ENCODE measurements at regions not wholly inside any gene's neighbourhood (a gene's known extent, or its start where the extent isn't known, plus 50 kb on each side); places are given as distances from the start of the nearest gene placed in this dataset.

DNA sequence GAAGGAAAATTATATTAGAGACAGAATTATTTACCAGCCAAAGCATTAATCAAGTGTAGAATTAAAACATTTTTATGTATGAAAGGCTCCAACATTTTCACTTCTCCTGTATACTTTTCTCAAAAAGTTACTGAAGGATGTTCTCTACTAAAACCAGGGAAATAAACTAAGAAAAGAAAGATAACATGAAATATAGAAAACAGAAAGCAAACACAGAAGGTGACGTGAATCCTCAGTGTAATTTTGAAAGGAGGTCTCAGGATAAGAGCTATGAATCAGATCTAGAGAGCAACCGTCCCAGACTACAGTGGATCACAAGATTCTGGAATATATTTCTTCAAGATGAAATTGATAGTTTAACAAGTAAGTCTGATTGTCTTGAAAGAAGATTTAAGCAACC lies 144.5 kb downstream of the CYSLTR2 start:
- no peak for TF ChIP-seq CTCF (IDR thresholded peaks at IDR 0.05)
- ChIA-PET CTCF (no interaction called here), POLR2A (no interaction called here)
- Histone ChIP-seq H3K4me1 (ENCODE audit: insufficient read depth, low read length) (no peaks in the 10 kb centered on the region), H3K9me3 (ENCODE audit: control insufficient read depth in 1 of 2, insufficient read depth in 1 of 2, low read length in 2 of 2) (no peaks in the 10 kb centered on the region), H3K27me3 (ENCODE audit: control insufficient read depth in 1 of 2, insufficient read depth in 2 of 2, low read length in 2 of 2) (no peaks in the 10 kb centered on the region), H3K36me3 (ENCODE audit: insufficient read depth, low read length) (no peaks in the 10 kb centered on the region), H3K27ac (ENCODE audit: low read depth in 1 of 2, low read length in 2 of 2) (no peak overlapping the region), H3K4me3 (ENCODE audit: low read length) (no peak overlapping the region)
- H3K4me1 Mint-ChIP-seq (ENCODE audit: low read depth) = no peaks in the 10 kb centered on the region
- intact Hi-C loops (cut with DNase I, micrococcal nuclease) = no loop called here
- no peak overlapping the region for H3K27ac Mint-ChIP-seq
- H3K4me3 Mint-ChIP-seq = no peak overlapping the region
- H3K36me3 Mint-ChIP-seq (ENCODE audit: low read depth) = no peaks in the 10 kb centered on the region
- H3K9me3 Mint-ChIP-seq = no peaks in the 10 kb centered on the region
- ATAC-seq (ENCODE audit: poor library complexity) (no peak), DNase-seq (no peak)
- H3K27me3 Mint-ChIP-seq = no peaks in the 10 kb centered on the region

DNA sequence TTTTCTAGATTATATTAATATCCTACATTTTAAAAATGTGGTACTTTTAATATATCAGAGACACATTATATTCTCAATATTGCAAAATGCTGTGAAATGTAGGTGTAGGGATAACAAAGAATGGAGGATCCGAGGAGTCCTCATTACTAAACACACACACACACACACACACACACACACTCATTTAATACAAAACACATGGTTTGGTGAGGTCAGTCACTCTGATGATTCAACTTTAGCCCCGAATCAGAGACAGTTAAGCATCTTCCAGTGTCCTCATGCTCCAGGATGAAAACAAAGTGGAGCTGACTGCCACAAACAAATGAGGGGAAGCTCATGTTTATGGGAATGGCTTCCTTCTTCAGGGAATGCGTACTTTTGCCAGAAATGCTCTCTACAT lies 147.5 kb downstream of the CYSLTR2 start:
- Mint-ChIP-seq H3K9me3 (no peaks in the 10 kb centered on the region), H3K27ac (no peak overlapping the region), H3K4me1 (ENCODE audit: low read depth) (peaks cover 17% of the 10 kb centered on the region), H3K36me3 (ENCODE audit: low read depth) (no peaks in the 10 kb centered on the region), H3K27me3 (no peaks in the 10 kb centered on the region), H3K4me3 (no peak overlapping the region)
- CTCF ChIA-PET = no interaction called here
- POLR2A ChIA-PET = interaction anchor here (0.7 kb wide), 1 partner anchor 180 kb away, joined by 3 read pairs; no protein-coding TSS in a partner anchor
- no peak overlapping the region for H3K4me3 ChIP-seq (ENCODE audit: low read length)
- intact Hi-C loops (cut with DNase I, micrococcal nuclease) = no loop called here
- no peaks in the 10 kb centered on the region for H3K27me3 ChIP-seq (ENCODE audit: control insufficient read depth in 1 of 2, insufficient read depth in 2 of 2, low read length in 2 of 2)
- H3K27ac ChIP-seq (ENCODE audit: low read depth in 1 of 2, low read length in 2 of 2) = no peak overlapping the region
- H3K36me3 ChIP-seq (ENCODE audit: insufficient read depth, low read length) = no peaks in the 10 kb centered on the region
- TF ChIP-seq CTCF (IDR thresholded peaks at IDR 0.05) = no peak
- DNase-seq (no peak), ATAC-seq (ENCODE audit: poor library complexity) (no peak)
- no peaks in the 10 kb centered on the region for H3K9me3 ChIP-seq (ENCODE audit: control insufficient read depth in 1 of 2, insufficient read depth in 1 of 2, low read length in 2 of 2)
- H3K4me1 ChIP-seq (ENCODE audit: insufficient read depth, low read length) = peaks cover 16% of the 10 kb centered on the region

DNA sequence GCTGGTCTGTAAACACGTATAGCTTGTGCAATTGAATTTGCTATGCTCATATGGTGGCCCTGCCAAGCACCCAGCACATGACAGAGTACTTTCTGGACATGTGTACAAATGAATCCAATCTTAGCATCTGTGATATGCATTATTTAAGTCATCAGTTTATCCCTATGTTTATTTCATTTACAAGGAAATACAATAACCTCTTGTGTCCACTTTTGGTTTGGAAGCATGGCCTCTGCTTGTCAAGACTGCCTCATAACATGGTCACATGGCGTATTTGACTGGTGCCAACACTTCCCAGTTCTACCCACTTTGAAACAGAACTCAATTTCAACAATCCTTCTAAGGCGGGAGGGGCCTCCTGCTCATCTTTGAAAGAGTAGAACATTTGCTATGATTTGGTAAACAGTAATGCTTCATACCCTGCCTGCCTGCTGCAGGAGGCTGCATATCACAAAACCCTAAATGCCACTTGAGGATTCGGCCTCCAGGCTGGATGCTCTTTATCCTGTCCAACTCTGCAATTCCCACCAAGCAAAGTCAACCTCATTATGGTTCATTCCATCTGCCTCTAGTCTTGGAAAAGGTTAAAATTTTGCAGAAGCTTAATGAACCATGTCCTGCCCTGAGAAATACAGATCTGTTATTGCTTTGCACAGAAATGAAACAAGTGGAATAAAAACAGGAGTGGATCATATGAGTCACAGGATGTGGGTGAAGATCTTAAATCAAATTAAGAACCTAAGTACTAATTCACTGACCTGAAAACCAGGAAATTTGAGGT lies 151.3 kb downstream of the CYSLTR2 start:
- peaks cover 23% of the 10 kb centered on the region for H3K4me1 Mint-ChIP-seq (ENCODE audit: low read depth)
- ATAC-seq (ENCODE audit: poor library complexity) (peak; percentile 51), DNase-seq (peak in 1 of 14 experiments; percentile 64)
- Histone ChIP-seq H3K4me3 (ENCODE audit: low read length) (no peak overlapping the region), H3K27ac (ENCODE audit: low read depth in 1 of 2, low read length in 2 of 2) (peak overlapping the region in 1 of 2 donors; percentile 50), H3K36me3 (ENCODE audit: insufficient read depth, low read length) (no peaks in the 10 kb centered on the region), H3K4me1 (ENCODE audit: insufficient read depth, low read length) (peaks cover 18% of the 10 kb centered on the region), H3K27me3 (ENCODE audit: control insufficient read depth in 1 of 2, insufficient read depth in 2 of 2, low read length in 2 of 2) (no peaks in the 10 kb centered on the region), H3K9me3 (ENCODE audit: control insufficient read depth in 1 of 2, insufficient read depth in 1 of 2, low read length in 2 of 2) (no peaks in the 10 kb centered on the region)
- no peaks in the 10 kb centered on the region for H3K36me3 Mint-ChIP-seq (ENCODE audit: low read depth)
- H3K9me3 Mint-ChIP-seq = no peaks in the 10 kb centered on the region
- intact Hi-C loops (cut with DNase I, micrococcal nuclease) = no loop called here
- ChIA-PET CTCF (no interaction called here), POLR2A (interaction anchor here (0.7 to 1.6 kb wide), 4 partner anchors 12 to 175 kb away, joined by 3 to 7 read pairs (median 4); no protein-coding TSS in a partner anchor)
- H3K27me3 Mint-ChIP-seq = no peaks in the 10 kb centered on the region
- TF ChIP-seq CTCF (IDR thresholded peaks at IDR 0.05) = no peak
- H3K27ac Mint-ChIP-seq = peak overlapping the region; percentile 19
- peak overlapping the region; percentile 2 for H3K4me3 Mint-ChIP-seq

All from CD4-positive, alpha-beta T cell (primary cell).